ENCODE measurements at regions not wholly inside any gene's neighbourhood (a gene's known extent, or its start where the extent isn't known, plus 50 kb on each side); places are given as distances from the start of the nearest gene placed in this dataset.

DNA sequence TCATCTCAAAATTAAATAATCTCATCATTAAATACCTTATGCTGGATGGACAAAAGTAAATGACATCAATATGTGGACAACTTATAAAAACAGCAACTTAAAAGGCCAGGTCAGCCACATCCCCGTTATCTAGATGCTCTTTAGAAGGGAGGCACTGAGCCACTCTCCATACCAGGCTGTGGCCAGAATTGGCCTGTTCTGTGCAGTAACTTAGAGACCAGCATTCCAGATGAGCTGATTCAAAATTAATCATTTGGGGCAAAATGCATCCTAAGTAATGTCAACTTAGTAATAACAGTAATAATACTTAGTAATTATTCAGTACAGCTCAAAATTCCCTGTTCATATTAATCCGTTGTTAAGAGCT is 373.6 kb downstream of the FBXW7 start:
- DNase-seq, result no peak
- no TSS peak for BruUV-seq (replicated peaks)
- intact Hi-C loops (cut with micrococcal nuclease; ENCODE audit: unreplicated experiment), result no loop called here
- Histone ChIP-seq H3K4me1 (no peaks in the 10 kb centered on the region), H3K4me3 (ENCODE audit: low read depth, low read length) (no peak overlapping the region), H3K9me3 (no peaks in the 10 kb centered on the region), H3K27me3 (replicated peaks; ENCODE audit: control insufficient read depth, insufficient read depth, low read length) (no peaks in the 10 kb centered on the region), H3K36me3 (ENCODE audit: control insufficient read depth, insufficient read depth, low read length) (no peaks in the 10 kb centered on the region)
- no peaks in the 10 kb centered on the region for H3K36me3 Mint-ChIP-seq (ENCODE audit: insufficient read depth, unreplicated experiment)
- H3K27me3 Mint-ChIP-seq (ENCODE audit: insufficient read depth, unreplicated experiment), result peaks cover 3% of the 10 kb centered on the region
- H3K4me3 Mint-ChIP-seq (ENCODE audit: unreplicated experiment), result no peak overlapping the region
- CTCF ChIA-PET, result no interaction called here
- no peaks in the 10 kb centered on the region for H3K9me3 Mint-ChIP-seq (ENCODE audit: unreplicated experiment)
- no peaks in the 10 kb centered on the region for H3K4me1 Mint-ChIP-seq (ENCODE audit: low read depth, unreplicated experiment)
- TF ChIP-seq CTCF (IDR thresholded peaks at IDR 0.05; ENCODE audit: insufficient read depth in 1 of 2, low read depth in 1 of 2, low read length in 1 of 2, severe bottlenecking in 1 of 2, unreplicated experiment in 1 of 2), result no peak
- POLR2A ChIA-PET, result interaction anchor here (0.6 kb wide), 1 partner anchor 1994 kb away, joined by 3 read pairs; no protein-coding TSS in a partner anchor
- no peak overlapping the region for H3K27ac Mint-ChIP-seq (ENCODE audit: unreplicated experiment)

- Mint-ChIP-seq H3K4me3 (ENCODE audit: unreplicated experiment) (no peak overlapping the region), H3K36me3 (ENCODE audit: insufficient read depth, unreplicated experiment) (no peaks in the 10 kb centered on the region), H3K27me3 (ENCODE audit: insufficient read depth, unreplicated experiment) (peaks cover 3% of the 10 kb centered on the region), H3K9me3 (ENCODE audit: unreplicated experiment) (no peaks in the 10 kb centered on the region), H3K4me1 (ENCODE audit: low read depth, unreplicated experiment) (no peaks in the 10 kb centered on the region), H3K27ac (ENCODE audit: unreplicated experiment) (no peak overlapping the region)
- Histone ChIP-seq H3K4me1 (no peaks in the 10 kb centered on the region), H3K9me3 (no peaks in the 10 kb centered on the region), H3K36me3 (ENCODE audit: control insufficient read depth, insufficient read depth, low read length) (no peaks in the 10 kb centered on the region), H3K4me3 (ENCODE audit: low read depth, low read length) (no peak overlapping the region), H3K27me3 (replicated peaks; ENCODE audit: control insufficient read depth, insufficient read depth, low read length) (no peaks in the 10 kb centered on the region)
- no TSS peak for BruUV-seq (replicated peaks)
- no peak for TF ChIP-seq CTCF (IDR thresholded peaks at IDR 0.05; ENCODE audit: insufficient read depth in 1 of 2, low read depth in 1 of 2, low read length in 1 of 2, severe bottlenecking in 1 of 2, unreplicated experiment in 1 of 2)
- ChIA-PET CTCF (no interaction called here), POLR2A (interaction anchor here (0.6 kb wide), 1 partner anchor 1995 kb away, joined by 3 read pairs; no protein-coding TSS in a partner anchor)
- no peak for DNase-seq
- intact Hi-C loops (cut with micrococcal nuclease; ENCODE audit: unreplicated experiment), result no loop called here
These were observed 374.1 kb downstream of the FBXW7 start for GRCh38 chr4:152161676-152162330.

DNA sequence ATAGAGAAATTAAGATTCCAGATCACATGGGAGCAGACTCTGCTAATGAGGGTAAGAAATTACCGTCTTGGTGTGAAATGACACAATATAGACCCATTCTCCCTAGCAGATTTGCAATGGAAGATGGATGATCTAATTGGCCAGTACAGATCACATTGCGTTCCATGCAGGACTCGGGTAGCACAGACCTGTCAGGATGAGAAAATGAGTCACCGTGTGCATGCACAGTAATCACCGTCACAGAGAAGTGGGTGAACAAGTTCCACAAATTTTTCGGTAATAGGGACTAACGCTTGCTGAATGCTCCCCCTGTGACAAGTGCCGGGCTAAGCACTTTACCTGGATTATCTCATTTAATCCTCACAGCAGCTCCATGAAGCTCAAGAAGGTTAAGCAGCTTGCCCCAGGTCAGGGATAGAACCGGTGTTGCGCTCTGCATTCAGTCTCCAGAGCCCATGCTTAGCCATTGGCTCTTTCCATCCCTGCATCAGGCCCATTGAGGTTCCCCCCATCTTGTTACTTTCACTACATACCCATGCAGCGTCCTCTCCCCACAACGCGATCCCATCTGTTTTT is 375.6 kb downstream of the FBXW7 start:
- Histone ChIP-seq H3K27me3 (replicated peaks; ENCODE audit: control insufficient read depth, insufficient read depth, low read length) (no peaks in the 10 kb centered on the region), H3K9me3 (no peaks in the 10 kb centered on the region), H3K36me3 (ENCODE audit: control insufficient read depth, insufficient read depth, low read length) (no peaks in the 10 kb centered on the region), H3K4me1 (peaks cover 9% of the 10 kb centered on the region; the same call in 1 of the 2 replicates), H3K4me3 (ENCODE audit: low read depth, low read length) (no peak overlapping the region)
- H3K27me3 Mint-ChIP-seq (ENCODE audit: insufficient read depth, unreplicated experiment), result peaks cover 3% of the 10 kb centered on the region
- H3K9me3 Mint-ChIP-seq (ENCODE audit: unreplicated experiment), result no peaks in the 10 kb centered on the region
- POLR2A ChIA-PET, result no interaction called here
- no peak overlapping the region for H3K4me3 Mint-ChIP-seq (ENCODE audit: unreplicated experiment)
- CTCF ChIA-PET, result no interaction called here
- no peaks in the 10 kb centered on the region for H3K36me3 Mint-ChIP-seq (ENCODE audit: insufficient read depth, unreplicated experiment)
- no TSS peak for BruUV-seq (replicated peaks)
- intact Hi-C loops (cut with micrococcal nuclease; ENCODE audit: unreplicated experiment), result no loop called here
- H3K4me1 Mint-ChIP-seq (ENCODE audit: low read depth, unreplicated experiment), result peaks cover 6% of the 10 kb centered on the region
- TF ChIP-seq CTCF (IDR thresholded peaks at IDR 0.05; ENCODE audit: insufficient read depth in 1 of 2, low read depth in 1 of 2, low read length in 1 of 2, severe bottlenecking in 1 of 2, unreplicated experiment in 1 of 2), result no peak
- H3K27ac Mint-ChIP-seq (ENCODE audit: unreplicated experiment), result no peak overlapping the region
- no peak for DNase-seq

Data from Caco-2 (cell line).